ENCODE measurements at regions not wholly inside any gene's neighbourhood (a gene's known extent, or its start where the extent isn't known, plus 50 kb on each side); places are given as distances from the start of the nearest gene placed in this dataset.
"Not testable (repeated sequence)": the region's sequence is repeated elsewhere in the genome, so short reads cannot be mapped to it uniquely, and the experiment has no call there.

DNA sequence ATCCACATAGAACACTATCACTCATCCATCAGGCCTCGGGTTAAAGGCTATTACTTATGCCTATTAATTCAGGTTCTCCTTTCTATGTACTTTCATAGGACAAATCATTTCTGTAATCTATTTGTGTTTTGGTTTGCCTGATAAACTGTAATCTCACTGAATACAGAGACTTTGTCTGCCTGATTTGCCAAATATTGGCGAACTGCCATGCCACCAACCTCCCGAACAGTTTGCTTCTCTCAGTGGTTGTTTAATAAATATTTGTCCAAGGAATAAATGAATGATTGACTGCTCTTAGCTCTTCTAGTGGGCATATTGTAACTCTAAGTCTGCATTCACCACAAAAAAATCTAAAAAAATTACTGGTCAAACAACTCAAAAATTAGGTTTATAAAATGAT, 170.1 kb upstream of the ZFP64 start:
- DNase-seq: no peak

DNA sequence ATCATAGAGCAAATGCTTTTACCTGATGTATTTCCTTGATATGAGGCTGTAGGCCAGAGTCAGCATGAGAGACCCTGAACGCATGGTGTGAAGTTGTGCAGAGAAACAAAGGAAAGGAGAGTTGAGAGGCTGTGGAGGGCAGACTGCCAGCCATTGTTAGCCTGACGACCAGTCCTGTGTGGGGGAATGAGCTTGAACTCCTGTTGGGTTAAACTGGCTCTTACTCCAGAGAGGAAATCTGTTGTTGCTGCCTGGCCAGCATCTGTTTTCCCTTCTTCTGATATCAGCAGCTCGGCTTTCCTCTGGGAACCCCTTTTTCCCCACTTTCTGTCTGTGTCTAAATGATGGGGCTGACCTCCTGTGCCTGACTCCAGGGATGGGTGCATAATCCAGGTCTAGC, 158.2 kb upstream of the ZFP64 start:
- DNase-seq: no peak

DNA sequence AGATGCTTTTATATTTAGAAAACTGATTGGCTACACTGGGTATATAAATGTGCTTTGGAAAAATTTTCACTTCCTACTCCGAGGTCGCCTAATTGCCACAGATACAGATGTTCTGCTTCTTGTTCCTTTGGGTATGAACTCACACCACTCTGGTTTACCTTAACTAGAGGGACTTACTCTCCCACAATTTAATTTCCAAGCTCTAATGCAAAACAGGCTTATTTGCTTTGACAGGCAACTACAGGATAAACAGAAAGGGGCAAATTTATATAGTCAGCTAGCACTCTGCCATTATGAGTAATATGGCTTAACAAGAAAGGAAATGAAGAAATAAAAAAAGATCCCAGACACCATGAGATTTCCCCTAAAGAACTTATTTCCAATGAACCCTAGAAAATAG, 156.9 kb upstream of the ZFP64 start:
- no peak for DNase-seq

DNA sequence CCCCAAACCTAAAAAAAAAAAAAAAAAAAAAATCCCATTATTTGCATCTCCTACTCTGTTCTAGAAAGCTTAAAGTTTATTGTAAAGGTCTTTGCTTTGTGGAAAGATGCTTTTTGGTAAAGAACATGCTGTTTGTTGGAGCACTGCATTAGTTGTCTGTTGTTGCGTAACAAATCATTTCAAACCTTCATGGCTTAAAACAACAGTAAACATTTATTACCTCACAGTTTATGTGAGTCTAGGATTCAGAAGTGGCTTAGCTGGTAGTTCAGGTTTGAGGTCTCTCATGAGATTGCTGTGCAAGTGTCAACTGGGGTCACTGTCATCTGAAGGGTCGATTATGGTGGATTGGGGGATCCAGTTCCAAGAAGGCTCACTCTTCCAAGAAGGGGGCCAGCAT, 155.2 kb upstream of the ZFP64 start:
- DNase-seq: no peak

DNA sequence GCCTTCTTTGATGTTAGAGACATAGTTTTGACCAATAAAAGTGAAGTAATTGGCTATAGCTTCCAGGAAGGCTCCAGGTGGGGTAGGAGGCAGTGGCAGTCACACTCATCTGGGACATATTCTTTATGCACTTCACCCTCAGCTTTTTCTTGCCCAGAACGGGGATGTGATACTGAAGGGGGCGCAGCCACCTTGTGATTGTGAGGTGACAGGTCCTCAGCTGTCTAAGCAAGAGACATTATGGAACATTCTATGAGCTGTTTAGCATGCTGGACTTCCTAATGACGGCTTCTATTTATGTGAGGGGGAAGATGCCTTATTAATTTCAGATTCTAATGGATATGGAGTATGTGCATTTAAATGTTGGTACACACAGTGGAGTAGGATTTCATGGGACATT, 151.3 kb upstream of the ZFP64 start:
- DNase-seq: no peak

DNA sequence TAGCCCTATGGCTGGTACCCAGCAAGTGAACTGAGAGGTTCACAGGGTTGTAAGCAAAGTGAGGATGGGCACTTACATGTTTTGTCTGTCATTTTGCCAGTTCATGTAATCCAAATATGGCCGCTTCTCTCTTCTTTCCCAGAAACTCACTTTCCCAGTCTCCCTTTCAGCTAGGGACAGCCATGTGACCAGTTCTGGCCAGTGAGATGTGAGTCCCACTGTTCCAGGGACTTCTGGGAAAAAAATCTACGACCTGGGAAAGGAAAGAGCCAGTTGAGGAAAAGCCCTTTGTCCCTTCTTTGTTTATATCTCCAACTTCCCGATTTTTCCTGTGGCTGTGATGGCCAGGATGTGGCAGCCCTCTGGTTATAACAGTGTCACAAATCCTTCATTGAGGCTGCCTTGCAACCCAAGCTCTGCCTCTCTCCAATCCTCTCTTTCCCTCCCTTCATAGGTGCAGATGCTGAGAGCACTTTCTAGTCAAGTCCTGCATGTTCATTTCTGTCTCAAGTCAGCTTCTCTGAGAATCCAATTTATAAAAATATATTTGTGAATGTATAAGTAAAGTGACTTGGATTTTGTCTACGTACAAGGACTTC, 148.6 kb upstream of the ZFP64 start:
- no peak for DNase-seq

DNA sequence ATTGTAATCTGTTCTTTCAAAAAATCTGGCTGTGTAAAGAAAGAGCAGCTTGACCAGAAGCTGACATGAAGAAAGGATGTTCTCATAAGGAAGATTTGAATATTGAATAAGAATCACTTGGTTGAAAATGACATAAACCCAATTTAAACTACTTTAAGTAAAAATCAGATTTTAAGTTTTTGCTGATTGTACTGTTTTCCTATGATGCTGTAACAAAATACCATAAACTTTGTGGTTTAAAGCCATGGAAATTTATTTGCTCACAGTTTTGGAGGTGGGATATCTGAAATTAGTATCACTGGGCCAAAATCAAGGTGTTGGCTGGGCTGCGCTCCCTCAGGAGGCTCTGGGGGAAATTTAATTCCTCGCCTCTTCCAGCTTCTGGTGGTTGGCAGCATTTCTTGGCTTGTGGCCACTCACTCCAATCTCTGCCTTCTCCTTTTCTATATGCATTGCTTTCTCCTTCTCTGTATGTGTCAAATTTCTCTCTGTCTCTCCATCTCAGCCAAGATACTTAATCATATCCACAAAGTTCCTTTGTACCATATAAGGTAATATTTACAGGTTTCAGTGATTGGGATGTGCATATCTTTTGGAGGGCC, 141.2 kb upstream of the ZFP64 start:
- DNase-seq: no peak

DNA sequence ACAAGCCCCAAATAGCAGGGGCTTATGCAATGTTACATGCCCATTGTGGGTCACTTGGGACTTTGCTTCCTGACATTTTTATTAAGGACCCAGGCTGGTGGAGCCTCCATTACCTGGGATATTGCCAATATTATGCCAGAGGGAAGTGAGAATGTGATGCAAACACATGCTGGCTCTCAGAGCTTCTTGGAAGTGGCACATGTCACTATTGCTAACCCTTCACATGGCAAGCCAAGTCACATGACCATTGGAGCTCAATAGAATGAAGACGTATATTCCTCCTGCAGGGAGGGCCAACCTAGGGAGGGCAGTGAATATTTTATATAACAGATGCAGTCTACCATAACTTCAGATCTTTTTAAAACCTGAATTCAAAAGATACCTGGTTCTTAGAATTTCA, 140.7 kb upstream of the ZFP64 start:
- DNase-seq: no peak

DNA sequence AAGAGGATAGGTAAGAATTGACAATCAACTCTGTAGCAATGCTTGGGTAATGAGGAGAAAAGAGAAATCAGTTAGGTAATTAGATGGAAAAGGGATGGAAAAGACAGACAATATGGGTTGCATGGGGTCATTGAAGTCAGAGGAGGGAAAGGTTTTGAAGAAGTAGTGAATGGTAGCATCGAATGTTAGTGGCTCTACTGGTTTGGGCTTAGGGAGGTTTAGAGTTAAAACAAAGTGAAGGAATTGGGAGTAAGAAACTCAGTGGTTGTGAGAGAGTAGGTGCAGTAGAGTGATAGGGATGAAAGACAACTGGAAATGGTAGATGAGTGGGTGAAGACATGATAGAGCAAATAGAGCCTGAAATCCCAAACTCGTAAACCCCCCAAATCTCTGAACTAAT, 140.1 kb upstream of the ZFP64 start:
- no peak for DNase-seq

DNA sequence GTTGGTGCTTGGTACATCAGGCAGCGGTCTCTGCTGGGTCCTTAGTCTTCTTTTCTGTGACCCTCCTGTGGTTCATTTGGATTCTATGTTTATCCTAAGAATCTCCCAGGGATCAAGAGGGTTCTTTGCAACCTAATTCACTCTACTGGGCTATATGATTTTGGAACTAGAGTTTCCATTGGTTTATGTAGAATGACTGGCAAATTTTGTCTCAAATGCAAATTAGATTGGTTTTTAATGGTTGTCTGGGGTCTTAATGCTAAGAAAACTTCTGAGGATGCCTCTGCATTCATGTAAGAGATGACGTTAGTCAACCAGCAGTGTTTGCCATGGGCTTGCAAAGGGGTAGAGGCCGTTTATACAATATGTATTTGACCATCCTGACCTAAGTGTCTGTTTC, 129.8 kb upstream of the ZFP64 start:
- DNase-seq: no peak

DNA sequence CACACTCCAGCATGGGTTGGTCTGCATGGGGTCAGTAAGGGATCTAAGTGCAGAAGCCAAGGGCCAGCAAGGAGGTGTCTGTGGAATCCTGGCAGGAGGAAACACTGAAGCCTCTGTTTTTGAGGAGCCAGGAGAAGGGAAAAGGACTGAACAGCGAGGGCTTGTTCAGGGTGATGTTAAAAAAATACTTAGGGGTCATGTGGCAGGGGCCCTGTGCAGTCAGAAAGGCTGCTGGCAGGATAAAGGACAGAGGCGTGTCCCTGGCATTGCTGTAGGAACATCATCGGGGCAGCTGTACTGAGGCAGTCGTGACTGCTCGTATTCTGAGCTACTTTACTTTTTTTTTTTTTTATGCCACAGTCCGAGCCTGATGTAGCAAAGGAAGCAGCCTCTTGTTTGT, 127.1 kb upstream of the ZFP64 start:
- no peak for DNase-seq

DNA sequence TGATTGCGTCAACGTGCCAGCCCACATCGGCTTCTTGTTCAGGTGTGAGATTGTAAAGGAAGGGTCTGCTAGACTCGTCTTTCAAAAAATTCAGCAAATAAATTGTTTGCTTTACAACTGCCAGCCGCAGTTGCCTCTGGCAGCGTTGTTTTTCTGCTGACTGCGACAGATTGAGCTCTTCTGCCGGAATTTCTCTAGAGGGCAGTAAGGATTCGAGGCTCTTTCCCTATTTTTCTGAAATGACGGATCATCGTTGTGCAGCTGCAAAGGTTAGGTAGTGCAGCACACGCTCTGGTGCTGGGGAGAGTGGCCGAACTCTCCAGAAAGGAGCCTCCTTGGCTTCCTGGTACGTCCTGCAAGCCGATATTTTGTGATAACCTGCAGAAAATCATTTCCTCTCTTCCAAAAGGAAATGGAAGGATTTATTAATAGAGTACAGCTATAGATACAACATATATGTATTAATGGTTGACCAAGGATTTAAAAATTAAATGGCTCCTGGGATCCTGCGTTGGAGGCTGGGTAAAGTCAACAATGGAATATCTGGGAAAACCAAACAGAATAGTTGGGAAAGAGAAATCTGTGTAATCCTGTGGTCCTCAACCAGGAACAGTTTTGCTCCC, 121.9 kb upstream of the ZFP64 start:
- no peak for DNase-seq

DNA sequence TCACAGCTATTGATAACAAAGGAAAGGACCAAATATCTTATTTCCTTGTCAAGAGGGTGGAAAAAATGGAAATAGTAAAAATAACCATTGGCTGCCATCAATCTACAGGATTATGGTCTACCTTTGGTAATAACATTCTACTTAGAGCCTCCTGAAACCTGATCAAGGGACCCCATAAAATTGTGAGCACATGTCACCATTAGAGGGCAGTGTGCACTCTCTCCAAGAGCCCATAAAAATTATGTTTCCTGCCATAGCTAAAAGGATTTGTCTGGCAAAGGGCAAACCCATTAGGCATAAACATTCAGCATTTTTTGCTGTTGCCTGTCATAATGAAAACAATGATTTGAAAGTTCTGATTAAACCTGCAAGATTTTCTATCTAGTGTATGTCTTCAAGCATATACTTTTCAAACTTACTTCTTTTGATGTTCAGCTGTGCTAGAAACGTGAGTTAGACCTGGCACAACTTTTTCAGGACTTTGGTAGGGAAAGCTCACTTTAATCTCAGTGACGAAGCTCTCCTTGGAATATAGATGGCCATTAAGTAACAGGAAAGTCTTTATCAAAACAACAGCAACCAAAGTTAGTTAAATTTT, 120.7 kb upstream of the ZFP64 start:
- peak; percentile 54 for DNase-seq

DNA sequence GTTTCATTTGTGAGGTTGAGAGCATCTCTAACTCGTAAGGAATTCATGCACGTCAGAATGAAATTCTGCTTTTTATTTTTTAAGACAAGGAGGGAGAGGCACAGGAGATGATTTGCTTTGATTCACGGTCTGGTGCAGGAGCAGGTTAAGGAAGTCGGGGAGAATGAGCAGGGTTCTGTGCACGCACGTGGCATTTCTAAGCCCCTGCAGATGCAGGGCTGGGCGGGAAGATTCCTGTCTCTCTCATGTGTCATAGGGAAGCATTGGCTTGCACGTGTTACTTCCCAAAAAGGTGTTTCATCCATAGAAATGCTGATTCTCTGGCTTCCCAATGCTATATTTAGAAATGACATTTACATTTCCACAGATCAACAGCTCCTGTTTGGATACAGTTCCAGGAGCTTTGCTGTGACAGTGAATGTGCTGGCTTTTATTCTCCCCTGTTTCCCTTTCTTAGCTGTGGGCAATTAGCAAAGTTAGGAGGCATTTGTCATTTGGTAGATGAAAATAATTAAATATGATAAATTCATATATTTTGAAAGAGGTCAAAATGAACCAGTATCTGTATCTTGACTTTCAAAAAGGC, 119.7 kb upstream of the ZFP64 start:
- DNase-seq: no peak

DNA sequence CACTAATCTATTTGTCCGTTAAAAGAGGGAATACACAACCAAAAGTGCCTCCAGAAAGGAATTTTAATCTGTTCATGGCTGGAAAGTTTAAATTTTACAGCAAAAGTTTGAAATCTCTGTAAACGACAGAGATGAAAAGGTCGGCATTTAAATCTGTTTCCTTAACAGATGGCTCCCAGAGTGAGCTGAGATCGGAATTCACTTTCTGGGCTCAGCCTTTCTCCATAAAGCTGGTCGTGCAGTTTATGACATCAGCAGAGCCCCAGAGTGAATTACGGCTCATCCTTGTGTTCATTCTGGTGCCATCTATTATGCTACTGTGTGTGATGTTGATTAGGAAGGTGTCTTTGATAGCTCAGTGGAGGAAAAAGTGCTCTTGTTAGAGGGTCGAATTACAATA, 117.6 kb upstream of the ZFP64 start:
- DNase-seq: no peak

DNA sequence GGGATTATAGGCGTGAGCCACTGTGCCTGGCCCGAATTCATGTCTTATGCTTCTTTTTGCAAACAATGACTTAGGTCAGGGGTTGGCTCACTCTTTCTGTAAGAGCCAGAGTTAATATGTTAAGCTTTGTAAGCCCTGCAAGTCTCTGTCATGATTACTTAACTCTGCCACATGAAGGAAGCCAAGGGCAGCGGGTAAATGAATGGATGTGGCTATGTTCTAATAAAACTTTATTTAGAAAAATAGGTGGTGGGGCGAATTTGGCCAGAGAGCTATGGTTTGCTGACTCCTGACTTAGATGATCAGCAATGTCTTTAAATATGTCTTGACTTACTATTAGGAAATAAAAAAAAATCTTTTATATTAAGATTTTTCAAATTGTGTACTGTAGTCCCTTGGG, 114.9 kb upstream of the ZFP64 start:
- no peak for DNase-seq

DNA sequence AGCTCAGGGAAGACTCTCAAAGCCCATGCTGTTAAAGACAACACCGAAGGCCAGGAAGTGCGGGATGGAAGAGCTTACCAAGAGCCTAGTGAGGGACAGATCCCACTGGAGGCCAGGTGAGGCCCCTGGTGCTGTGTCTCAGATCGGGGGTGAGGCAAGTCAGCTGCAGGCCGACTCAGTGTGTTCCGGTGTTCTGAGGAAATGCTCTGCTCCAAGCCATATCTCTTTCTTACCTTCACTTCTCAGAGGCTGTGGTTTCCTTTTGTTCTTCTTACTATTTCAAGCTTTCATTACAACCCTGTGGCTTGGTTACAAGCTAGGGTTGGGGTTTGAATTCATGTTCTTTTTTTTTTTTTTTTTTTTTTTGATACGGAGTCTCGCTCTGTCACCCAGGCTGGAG, 114.3 kb upstream of the ZFP64 start:
- DNase-seq: no peak

DNA sequence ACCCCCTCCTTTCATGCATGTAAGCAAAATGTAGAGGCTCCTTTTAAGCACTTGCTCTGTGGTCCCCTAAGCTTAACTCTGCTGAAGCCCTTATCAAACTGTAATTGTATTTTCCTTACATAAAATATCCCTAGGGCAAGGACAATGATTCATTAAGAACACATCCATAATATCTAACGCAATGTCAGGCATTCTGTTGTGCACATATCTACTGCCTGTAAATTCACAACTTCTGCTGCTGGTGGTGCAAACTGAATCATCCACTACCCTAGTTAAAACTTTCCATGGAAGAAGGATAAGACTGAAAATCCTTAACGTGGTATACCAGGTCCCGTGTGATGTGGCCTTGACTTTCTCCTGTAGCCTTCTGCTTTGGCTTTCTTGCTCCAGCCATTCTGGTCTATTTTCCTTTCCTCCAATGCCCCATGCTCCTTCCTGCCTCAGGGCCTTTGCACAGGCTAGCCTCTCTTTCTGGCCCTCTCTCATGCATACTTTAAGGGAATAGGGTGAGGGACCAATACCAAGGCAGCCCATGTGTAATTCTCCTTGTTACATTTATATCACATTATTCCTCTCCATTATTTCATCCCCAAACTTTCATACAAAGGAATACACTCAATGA, 113.6 kb upstream of the ZFP64 start:
- no peak for DNase-seq

DNA sequence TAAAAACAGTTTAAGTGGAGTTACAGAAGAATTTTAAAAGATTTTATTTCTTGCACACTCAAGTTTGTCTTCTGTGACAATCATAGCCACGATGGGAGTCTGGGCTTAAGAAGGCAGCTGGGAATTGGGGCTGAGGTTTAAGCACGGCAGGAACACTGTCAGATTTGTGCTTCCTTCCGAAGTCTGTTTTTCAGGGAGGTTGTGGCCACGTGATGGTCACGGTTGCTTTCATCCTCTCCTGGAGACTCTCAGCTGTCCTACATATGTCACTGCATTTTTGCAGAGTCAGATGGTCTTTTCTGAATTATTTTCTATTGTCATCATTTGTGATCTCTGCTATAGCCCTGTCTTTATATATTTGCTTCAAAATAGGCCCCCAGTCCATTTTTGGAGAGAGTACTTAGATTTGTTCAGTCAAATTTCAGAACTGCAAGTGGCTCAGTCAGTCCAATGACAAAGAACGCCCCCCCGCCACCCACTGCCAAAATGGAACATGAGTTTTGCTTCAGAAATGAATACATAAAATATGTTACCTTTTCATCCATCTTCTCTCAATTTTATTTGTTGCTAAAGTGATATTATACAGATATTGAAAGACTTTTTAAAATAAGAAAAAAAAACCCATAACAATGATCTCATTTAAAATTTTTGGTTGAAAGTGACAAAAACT, 111.8 kb upstream of the ZFP64 start:
- no peak for DNase-seq

DNA sequence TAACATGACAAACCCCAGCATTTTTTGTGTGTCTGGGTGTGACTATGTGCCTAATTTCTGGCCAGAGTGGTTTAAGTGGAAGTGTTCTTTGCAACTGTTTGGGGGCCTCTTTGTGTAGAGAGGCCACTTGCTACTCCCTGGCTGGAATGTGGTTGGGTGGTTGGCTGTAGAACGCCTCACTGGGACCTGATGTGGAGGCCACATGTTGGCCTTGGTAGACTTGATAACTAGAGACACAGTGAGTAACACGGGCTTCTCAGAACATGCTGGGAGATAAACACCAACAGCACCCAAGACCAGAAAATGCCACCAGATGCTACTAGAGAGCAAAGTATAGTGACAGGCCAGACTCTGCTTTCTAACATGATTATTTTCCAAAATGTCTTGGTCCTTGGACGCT, 111.2 kb upstream of the ZFP64 start:
- no peak for DNase-seq

DNA sequence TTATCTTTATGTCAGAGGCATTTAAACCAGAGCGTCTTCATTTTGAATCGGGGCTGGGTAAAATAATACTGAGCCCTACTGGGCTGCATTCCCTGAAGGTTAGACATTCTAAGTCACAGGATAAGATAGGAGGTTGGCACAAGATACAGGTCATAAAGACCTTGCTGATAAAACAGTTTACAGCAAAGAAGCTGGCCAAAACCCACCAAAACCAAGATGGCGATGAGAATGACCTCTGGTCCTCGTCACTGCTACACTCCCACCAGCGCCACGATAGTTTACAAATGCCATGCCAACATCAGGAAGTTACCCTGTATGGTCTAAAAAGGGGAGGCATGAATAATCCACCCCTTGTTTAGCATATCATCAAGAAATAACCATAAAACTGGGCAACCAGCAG, 110.5 kb upstream of the ZFP64 start:
- not testable (repeated sequence) for DNase-seq

DNA sequence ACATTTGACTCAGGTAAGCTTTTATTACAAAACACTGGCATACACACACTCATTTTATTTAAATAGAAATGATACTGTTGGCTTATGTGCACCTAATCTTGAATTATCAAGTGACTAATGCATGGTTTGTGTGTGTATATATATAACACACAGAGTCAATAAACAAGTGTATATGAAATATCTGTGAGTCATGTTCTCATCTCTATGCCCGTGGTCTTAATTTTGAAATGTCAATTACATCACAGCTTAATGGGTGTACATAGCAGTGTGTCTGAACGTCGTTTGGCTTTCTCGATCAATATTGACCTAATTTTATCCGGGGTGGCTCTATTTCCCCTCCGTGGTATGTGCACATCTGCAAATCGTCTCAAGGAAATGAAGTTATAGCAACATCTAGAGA, 104.0 kb upstream of the ZFP64 start:
- DNase-seq: no peak

DNA sequence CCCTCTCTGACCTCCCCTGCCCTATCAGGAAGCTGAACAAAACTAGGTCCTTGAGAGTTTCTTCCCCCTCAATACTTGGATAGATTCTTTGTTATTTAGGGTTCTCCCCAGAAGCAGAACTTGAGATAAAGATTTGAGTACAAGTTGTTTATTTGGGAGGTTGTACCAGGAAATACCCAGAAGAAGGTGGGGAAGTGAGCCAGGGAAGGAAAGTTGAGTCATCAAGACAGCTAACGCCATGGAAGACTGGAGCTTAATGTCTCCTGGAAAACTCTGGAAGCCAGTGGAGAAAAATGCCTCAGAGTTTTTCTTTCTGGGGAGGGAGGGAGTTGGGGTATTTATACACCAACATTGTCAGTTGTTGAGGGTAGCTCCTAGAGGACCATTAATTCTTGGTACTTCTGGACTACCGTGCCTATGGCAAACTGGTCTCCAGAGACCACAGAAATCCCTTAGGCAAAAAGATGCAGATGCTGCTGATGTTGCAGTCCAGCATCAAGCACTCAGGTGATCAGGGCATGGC, 102.6 kb upstream of the ZFP64 start:
- DNase-seq: no peak
